ENCODE measurements at regions not wholly inside any gene's neighbourhood (a gene's known extent, or its start where the extent isn't known, plus 50 kb on each side); places are given as distances from the start of the nearest gene placed in this dataset.

GRCh38 chr19:30667227-30667626 lies 295.0 kb downstream of the ZNF536 start:
- TF ChIP-seq CREB5 (CRISPR knock-in tag; IDR thresholded peaks at IDR 0.05; ENCODE audit: low read depth) = no peak
- no peak for TF ChIP-seq ZFP30 (CRISPR knock-in tag; IDR thresholded peaks at IDR 0.05)
- TF ChIP-seq OSR1 (CRISPR knock-in tag; IDR thresholded peaks at IDR 0.05) = no peak
- TF ChIP-seq SNAI2 (CRISPR knock-in tag; IDR thresholded peaks at IDR 0.05) = no peak
- no peak for TF ChIP-seq CSRNP3 (CRISPR knock-in tag; IDR thresholded peaks at IDR 0.05)
- no peak for TF ChIP-seq TOX (CRISPR knock-in tag; IDR thresholded peaks at IDR 0.05; ENCODE audit: borderline replicate concordance)
- no peak for TF ChIP-seq ARNTL (CRISPR knock-in tag; IDR thresholded peaks at IDR 0.05; ENCODE audit: borderline replicate concordance, low read depth)

All from SK-N-SH treated with all-trans-retinoic acid at 6 μM for 48 hours (cell line).